CD14-positive monocyte (primary cell): ENCODE measurements at regions not wholly inside any gene's neighbourhood (a gene's known extent, or its start where the extent isn't known, plus 50 kb on each side); places are given as distances from the start of the nearest gene placed in this dataset.

ENCODE experiments used
- DNase-seq, 3 donors: peaks; one replicate each; pipeline ENCODE4 v3.0.0-alpha.2; 2011 to 2022
- H2AFZ ChIP-seq: 2 replicates; pipeline ENCODE4 v1.6.0; 2012; ENCODE audit warnings: mild to moderate bottlenecking, low read depth, low read length, inconsistent platforms; ENCODE audit not compliant: insufficient read depth, poor library complexity, severe bottlenecking
- H3K27ac ChIP-seq, 2 donors: 1 replicate in 1 of 2; 2 replicates in 1 of 2; pipeline ENCODE4 v1.5.1; 2012 to 2013; ENCODE audit warnings: low read length in 2 of 2, control low read depth in 1 of 2, inconsistent platforms in 1 of 2, low read depth in 1 of 2, mild to moderate bottlenecking in 1 of 2
- H3K27me3 ChIP-seq, 2 donors: one replicate each; pipeline versions ENCODE4 v1.6.0 to v1.6.1; 2011 to 2013; ENCODE audit warnings: low read length in 2 of 2; ENCODE audit not compliant: control insufficient read depth in 2 of 2, insufficient read depth in 2 of 2
- H3K36me3 ChIP-seq, 2 donors: replicated peaks in 1 of 2; 1 replicate in 1 of 2; 2 replicates in 1 of 2; pipeline versions ENCODE4 v1.5.1 to v1.6.1; 2012 to 2013; ENCODE audit warnings: low read length in 2 of 2, control low read depth in 1 of 2, inconsistent platforms in 1 of 2, mild to moderate bottlenecking in 1 of 2; ENCODE audit not compliant: insufficient read depth in 2 of 2, control insufficient read depth in 1 of 2
- H3K4me1 ChIP-seq, 2 donors: 1 replicate in 1 of 2; 2 replicates in 1 of 2; pipeline versions ENCODE4 v1.5.1 to v1.6.1; 2012 to 2013; ENCODE audit warnings: low read length in 2 of 2, control low read depth in 1 of 2, inconsistent platforms in 1 of 2, mild to moderate bottlenecking in 1 of 2, moderate library complexity in 1 of 2; ENCODE audit not compliant: insufficient read depth in 2 of 2, control insufficient read depth in 1 of 2
- H3K4me2 ChIP-seq: replicated peaks from 2 replicates; pipeline ENCODE3; 2012; ENCODE audit warnings: low read length, moderate library complexity, mild to moderate bottlenecking; ENCODE audit not compliant: poor library complexity, severe bottlenecking; ENCODE audit errors: extremely low read depth
- H3K4me3 ChIP-seq, 3 experiments: fragments of 200-600 bp in 1 of 3; sonication (generic) in 1 of 3; replicated peaks in 1 of 3; 1 replicate in 2 of 3; 2 replicates in 1 of 3; pipeline ENCODE4 v1.5.1; 2011 to 2013; ENCODE audit warnings: low read length in 3 of 3, mild to moderate bottlenecking in 3 of 3, control low read depth in 2 of 3, low read depth in 2 of 3, inconsistent platforms in 1 of 3, moderate library complexity in 1 of 3
- H3K79me2 ChIP-seq: 2 replicates; pipeline ENCODE4 v1.6.0; 2012; ENCODE audit warnings: mild to moderate bottlenecking, control low read depth, inconsistent platforms, low read length, moderate library complexity; ENCODE audit not compliant: insufficient read depth
- H3K9ac ChIP-seq: 2 replicates; pipeline ENCODE4 v1.6.0; 2017; ENCODE audit warnings: low read length, mild to moderate bottlenecking; ENCODE audit not compliant: insufficient read depth, poor library complexity, severe bottlenecking
- H3K9me3 ChIP-seq, 2 donors: replicated peaks in 1 of 2; 1 replicate in 1 of 2; 2 replicates in 1 of 2; pipeline versions ENCODE4 v1.5.1 to v1.6.1; 2012 to 2013; ENCODE audit warnings: low read length in 2 of 2, control low read depth in 1 of 2; ENCODE audit not compliant: control insufficient read depth in 1 of 2, insufficient read depth in 1 of 2
- H4K20me1 ChIP-seq: 2 replicates; pipeline ENCODE4 v1.6.0; 2012; ENCODE audit warnings: mild to moderate bottlenecking, low read length, control low read depth, moderate library complexity; ENCODE audit not compliant: insufficient read depth
- H3K27ac Mint-ChIP-seq, 7 donors: one replicate each; pipeline ENCODE4 v1.8.0; 2020; ENCODE audit warnings: mild to moderate bottlenecking in 7 of 7, mixed read lengths in 7 of 7, moderate library complexity in 6 of 7, inconsistent platforms in 2 of 7
- H3K27me3 Mint-ChIP-seq, 3 donors: one replicate each; pipeline ENCODE4 v1.8.0; 2021 to 2022; ENCODE audit warnings: low read depth in 3 of 3, mild to moderate bottlenecking in 3 of 3, mixed read lengths in 3 of 3, moderate library complexity in 3 of 3, inconsistent platforms in 1 of 3
- H3K36me3 Mint-ChIP-seq, 2 donors: one replicate each; pipeline ENCODE4 v1.8.0; 2020; ENCODE audit warnings: mixed read lengths in 2 of 2, inconsistent platforms in 1 of 2, mild to moderate bottlenecking in 1 of 2
- H3K4me1 Mint-ChIP-seq: one replicate; pipeline ENCODE4 v1.8.0; 2020; ENCODE audit warnings: mild to moderate bottlenecking, mixed read lengths
- H3K4me3 Mint-ChIP-seq, 2 donors: one replicate each; pipeline ENCODE4 v1.8.0; 2020; ENCODE audit warnings: mild to moderate bottlenecking in 2 of 2, mixed read lengths in 2 of 2, moderate library complexity in 1 of 2
- H3K9me3 Mint-ChIP-seq, 7 donors: one replicate each; pipeline ENCODE4 v1.8.0; 2020 to 2022; ENCODE audit warnings: mixed read lengths in 7 of 7, mild to moderate bottlenecking in 6 of 7, moderate library complexity in 6 of 7, inconsistent platforms in 2 of 7
- WGBS: methylation state at CpG from one replicate; pipeline ENCODE4 v1.1.5; 2013; ENCODE audit warnings: missing lambda C conversion rate; ENCODE audit not compliant: insufficient coverage; 5-methylcytosine and 5-hydroxymethylcytosine counted together
- intact Hi-C, 2 donors: fragments of 100-400 bp; cut with micrococcal nuclease; formaldehyde crosslinking; loops; one replicate each; pipeline versions ENCODE4 v1.15.0 to v1.15.1; 2023
- TF ChIP-seq, protein P1 (sequence below): fragments of 200-600 bp; IDR thresholded peaks from one replicate; pipeline ENCODE4 v1.8.0; 2022; ENCODE audit warnings: antibody characterized with exemption, mild to moderate bottlenecking

DNA sequence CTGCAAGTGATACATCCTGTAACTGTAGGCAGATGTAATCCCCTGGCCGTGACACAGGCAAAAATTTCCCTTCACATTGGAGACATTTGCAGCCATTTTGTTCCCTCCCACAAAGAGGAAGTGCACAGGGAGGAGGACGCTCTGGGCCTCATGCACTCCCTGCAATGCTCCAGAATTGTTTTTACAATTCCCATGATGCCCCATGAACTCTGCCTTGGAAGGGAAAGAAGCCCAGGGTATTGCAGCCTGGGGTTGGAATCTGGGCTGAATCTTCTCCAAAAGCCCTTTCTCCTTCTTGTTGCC, 491.7 kb downstream of the CCDC171 start:
- Mint-ChIP-seq H3K4me3 (no peak overlapping the region), H3K4me1 (no peaks in the 10 kb centered on the region), H3K9me3 (peaks cover 0 to 4% (median 2%) of the 10 kb centered on the region in 7 donors), H3K27ac (no peak overlapping the region), H3K36me3 (no peaks in the 10 kb centered on the region), H3K27me3 (peaks cover 0 to under 1% (median 0%) of the 10 kb centered on the region in 3 donors)
- Histone ChIP-seq H3K4me1 (no peaks in the 10 kb centered on the region), H2AFZ (no peak overlapping the region), H3K4me2 (no peak overlapping the region), H3K27me3 (no peaks in the 10 kb centered on the region), H3K27ac (no peak overlapping the region), H3K9ac (no peak overlapping the region), H3K9me3 (no peaks in the 10 kb centered on the region), H4K20me1 (no peaks in the 10 kb centered on the region), H3K79me2 (no peaks in the 10 kb centered on the region), H3K36me3 (no peaks in the 10 kb centered on the region), H3K4me3 (no peak overlapping the region)
- TF ChIP-seq, protein P1, sequence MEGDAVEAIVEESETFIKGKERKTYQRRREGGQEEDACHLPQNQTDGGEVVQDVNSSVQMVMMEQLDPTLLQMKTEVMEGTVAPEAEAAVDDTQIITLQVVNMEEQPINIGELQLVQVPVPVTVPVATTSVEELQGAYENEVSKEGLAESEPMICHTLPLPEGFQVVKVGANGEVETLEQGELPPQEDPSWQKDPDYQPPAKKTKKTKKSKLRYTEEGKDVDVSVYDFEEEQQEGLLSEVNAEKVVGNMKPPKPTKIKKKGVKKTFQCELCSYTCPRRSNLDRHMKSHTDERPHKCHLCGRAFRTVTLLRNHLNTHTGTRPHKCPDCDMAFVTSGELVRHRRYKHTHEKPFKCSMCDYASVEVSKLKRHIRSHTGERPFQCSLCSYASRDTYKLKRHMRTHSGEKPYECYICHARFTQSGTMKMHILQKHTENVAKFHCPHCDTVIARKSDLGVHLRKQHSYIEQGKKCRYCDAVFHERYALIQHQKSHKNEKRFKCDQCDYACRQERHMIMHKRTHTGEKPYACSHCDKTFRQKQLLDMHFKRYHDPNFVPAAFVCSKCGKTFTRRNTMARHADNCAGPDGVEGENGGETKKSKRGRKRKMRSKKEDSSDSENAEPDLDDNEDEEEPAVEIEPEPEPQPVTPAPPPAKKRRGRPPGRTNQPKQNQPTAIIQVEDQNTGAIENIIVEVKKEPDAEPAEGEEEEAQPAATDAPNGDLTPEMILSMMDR: no peak
- DNase-seq: no peak
- intact Hi-C loops: no loop called here
- no CpG with 5 or more reads among the region's 2 CpGs for WGBS

DNA sequence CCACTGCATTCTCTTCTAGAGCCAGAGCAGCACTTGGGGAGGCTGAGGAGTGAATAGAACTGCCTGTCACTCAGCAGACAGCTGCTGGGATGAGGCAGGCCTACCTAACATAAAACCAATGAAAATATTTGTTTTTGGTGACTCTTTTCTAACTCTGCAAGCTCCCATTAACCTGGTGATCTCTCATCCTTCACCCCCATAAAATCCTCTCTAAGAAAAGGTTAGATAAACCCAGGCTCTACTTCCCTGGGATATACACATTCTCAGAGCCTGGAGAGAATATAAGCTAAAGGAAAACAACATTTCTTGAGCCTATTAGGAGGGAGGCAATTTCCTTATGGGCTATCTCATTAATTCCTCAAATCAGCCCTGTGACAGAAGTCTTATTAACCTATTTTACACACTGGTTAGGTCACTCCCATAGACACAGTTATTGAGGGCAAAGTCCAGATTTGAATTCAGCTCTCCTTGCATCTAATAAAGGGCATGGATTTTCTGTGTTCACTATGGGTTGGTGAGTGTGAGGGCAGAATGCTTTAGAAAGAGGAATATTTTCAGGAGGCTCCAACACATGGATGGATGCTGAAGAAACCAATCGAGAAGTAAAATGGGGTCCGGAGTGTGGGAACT, 492.9 kb downstream of the CCDC171 start:
- Histone ChIP-seq H4K20me1 (no peaks in the 10 kb centered on the region), H2AFZ (no peak overlapping the region), H3K27me3 (no peaks in the 10 kb centered on the region), H3K27ac (no peak overlapping the region), H3K9me3 (no peaks in the 10 kb centered on the region), H3K4me1 (no peaks in the 10 kb centered on the region), H3K4me2 (no peak overlapping the region), H3K9ac (no peak overlapping the region), H3K79me2 (no peaks in the 10 kb centered on the region), H3K36me3 (no peaks in the 10 kb centered on the region), H3K4me3 (no peak overlapping the region)
- Mint-ChIP-seq H3K9me3 (peaks cover 0 to 4% (median 0%) of the 10 kb centered on the region in 7 donors), H3K27me3 (peaks cover 0 to 2% (median 2%) of the 10 kb centered on the region in 3 donors), H3K4me3 (no peak overlapping the region), H3K36me3 (no peaks in the 10 kb centered on the region), H3K27ac (no peak overlapping the region), H3K4me1 (no peaks in the 10 kb centered on the region)
- intact Hi-C loops: no loop called here
- TF ChIP-seq, protein P1: no peak
- no peak for DNase-seq
- WGBS: 97% methylated on average over 2 of the region's 2 CpGs
